HG02852 (cell line): ENCODE measurements at regions not wholly inside any gene's neighbourhood (a gene's known extent, or its start where the extent isn't known, plus 50 kb on each side); places are given as distances from the start of the nearest gene placed in this dataset.
"Not testable (repeated sequence)": the region's sequence is repeated elsewhere in the genome, so short reads cannot be mapped to it uniquely, and the experiment has no call there.

Source experiments
- ATAC-seq: cut with Tn5 transposase; IDR thresholded peaks from one replicate; pipeline ENCODE4 v1.9.1; 2021; ENCODE audit warnings: mild to moderate bottlenecking, moderate library complexity; ENCODE audit not compliant: unreplicated experiment

- ATAC-seq, result no peak
These were observed 247.1 kb upstream of the FZD8 start for GRCh38 chr10:35889226-35889625.

DNA sequence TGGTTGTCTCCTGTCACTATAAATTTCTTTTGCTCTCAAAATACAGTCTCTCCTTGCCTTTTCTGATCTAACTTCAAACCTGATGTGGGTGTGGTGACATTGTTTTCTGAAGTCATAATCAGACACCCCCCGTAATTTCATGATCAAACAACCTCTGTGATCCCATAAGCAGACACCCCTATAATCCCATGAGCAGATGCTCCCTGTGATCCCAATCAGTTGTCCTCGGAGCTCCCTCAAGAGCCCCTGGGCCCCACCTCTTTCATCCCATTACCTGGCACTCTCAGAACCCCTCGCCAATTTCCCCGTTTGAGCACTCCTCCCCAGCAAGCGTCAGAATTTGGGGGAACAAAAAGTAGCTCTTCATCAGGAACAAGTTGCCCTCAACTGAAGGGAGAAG, 246.3 kb upstream of the FZD8 start:
- ATAC-seq, result no peak

DNA sequence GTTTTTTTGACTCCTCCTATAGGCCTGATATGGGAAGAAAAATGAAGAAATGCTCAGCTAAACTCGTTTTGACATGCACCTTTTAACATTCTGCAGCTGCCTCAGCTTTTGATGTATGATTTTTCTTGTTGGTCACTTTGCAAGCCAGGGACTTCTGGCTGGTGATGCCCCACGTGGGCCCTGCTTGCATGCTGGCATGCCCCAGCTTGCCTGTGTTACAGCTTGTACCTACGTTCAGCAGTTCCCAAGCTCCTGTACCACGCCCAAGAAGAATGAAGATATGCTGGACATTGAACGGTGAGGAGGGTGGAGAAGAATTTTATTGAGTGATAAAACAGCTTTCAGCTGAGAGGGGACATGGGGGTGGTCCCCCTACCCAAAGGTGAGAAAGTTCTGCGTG, 245.6 kb upstream of the FZD8 start:
- no peak for ATAC-seq

DNA sequence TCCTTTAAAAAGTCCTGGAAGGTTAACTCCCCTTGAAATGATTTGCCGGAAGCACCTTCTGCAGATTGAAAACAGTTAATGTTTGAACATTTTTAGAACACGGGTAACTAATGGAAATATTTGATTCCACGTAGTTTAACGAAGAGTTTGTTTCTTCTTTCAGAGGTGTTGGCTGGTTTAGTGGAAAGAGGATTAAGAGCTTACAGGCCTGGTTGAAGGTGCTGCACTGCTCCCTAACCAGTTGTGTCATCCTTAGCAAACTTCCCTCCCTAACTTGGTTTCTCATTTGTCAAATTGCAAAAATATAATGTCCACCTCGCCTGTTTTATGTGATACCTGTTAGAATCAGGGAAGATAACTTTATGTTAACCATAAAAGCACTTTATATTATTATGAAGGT, 243.0 kb upstream of the FZD8 start:
- ATAC-seq, result no peak

DNA sequence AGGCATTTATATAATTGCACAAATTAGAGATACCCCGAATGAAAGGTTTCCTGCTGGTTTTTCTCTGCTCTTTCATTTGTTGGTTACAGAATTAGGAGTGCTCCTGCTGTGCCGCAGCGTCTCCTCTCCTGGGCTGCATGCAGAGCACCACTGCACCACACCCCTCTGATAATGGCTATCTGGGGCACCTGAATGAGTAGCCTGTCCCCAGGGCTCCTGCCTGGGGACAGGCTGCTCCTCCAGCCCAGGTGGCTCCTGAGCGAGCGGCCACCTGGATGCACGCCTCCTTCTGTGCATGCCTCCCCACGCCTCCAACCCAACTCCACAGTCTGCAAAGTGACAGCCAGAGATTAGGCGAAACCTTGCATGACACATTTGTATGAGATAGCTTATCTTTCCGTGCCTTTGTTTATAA, 242.6 kb upstream of the FZD8 start:
- ATAC-seq, result no peak

GRCh38 chr10:35882422-35883150, 240.5 kb upstream of the FZD8 start:
- no peak for ATAC-seq

- no peak for ATAC-seq
These were observed 239.2 kb upstream of the FZD8 start for GRCh38 chr10:35881320-35881719.

GRCh38 chr10:35876248-35876647, 234.2 kb upstream of the FZD8 start:
- ATAC-seq, result no peak

DNA sequence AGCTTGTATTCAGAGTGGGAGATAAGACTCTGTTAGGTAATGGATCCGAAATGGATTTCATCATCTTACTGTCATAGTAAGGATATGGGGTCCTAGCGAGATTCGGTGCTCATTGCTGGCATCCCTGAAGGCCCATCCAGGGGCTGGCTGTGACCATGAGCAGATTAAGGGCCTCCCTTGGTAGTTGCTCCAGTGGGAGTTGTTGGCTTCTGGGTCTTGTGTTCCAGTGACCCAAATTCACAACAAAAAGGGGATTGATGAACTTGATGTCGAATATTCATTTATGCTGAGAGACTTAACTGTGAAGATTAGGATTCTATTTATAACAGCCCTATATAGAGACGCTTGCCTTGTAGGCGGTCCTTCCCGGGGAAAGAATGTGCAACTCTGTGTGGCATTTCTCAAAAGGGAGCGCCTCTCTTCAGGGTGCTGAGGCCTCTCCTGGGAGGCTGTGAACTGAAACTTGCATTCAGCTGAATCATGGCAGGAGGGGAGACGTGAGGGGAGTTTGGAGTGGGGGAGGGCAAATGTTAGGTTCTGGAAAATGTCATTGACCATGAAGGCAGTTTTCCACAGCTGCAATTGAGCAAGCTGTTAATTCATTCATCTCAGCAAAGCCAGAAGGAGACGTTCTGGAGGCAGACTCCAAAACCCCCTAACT, 233.1 kb upstream of the FZD8 start:
- ATAC-seq, result no peak

GRCh38 chr10:35874311-35875015, 232.4 kb upstream of the FZD8 start:
- ATAC-seq, result no peak

- ATAC-seq, result no peak
These were observed 230.6 kb upstream of the FZD8 start for GRCh38 chr10:35872671-35873070.

DNA sequence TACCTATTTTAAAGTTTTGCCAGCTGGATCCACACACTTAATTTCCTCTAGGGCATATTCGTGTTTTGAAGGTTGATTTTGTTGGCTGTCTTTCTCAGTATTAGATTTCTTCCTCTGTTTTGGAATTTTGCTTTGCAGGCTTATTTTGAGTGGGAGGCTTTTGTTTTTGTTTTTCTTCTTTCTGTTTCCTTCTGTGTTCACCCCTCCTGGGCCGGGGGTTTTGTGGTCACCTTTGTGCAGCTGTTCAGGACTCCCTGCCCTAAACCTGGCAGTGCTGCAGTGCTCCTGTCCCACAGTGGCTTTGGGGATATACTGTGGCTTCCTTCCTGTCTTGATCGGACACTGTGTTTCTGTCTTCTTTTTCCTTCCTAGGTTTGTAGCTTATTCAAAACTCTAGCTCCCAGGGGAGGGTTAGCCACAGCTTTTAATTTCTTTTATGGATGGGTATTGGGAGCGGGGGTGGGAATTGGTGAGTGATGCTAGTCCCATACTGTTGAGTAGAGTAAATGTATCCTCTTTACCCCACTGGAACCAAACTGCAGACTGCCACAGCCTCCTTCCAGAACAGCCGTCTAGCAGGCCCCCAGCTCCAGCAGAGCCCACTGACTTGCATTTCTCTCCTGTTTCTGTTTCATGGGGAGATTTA, 228.7 kb upstream of the FZD8 start:
- ATAC-seq, result no peak

- ATAC-seq, result not testable (repeated sequence)
These were observed 216.7 kb upstream of the FZD8 start for GRCh38 chr10:35858676-35859283.

GRCh38 chr10:35857860-35858259, 215.8 kb upstream of the FZD8 start:
- no peak for ATAC-seq

- no peak for ATAC-seq
These were observed 213.3 kb upstream of the FZD8 start for GRCh38 chr10:35855155-35855947.

DNA sequence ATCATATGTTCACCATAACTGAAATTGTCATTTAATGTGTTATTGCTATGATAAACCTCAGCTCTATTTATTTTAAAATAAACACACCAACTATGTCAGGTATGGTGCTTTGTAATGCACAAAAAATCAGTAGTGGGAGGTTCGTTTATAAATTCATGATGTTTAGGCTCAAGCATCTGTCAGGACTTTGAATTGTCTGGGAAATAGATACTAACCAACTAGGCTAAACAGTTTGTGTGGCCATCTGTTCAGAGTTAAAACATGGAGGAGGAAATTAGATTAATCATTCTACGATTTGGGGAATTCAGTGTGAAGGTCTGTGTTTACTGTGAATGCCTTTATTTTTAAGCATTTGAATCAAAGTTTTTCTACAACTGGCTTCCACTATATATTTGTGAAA, 212.6 kb upstream of the FZD8 start:
- ATAC-seq, result no peak

DNA sequence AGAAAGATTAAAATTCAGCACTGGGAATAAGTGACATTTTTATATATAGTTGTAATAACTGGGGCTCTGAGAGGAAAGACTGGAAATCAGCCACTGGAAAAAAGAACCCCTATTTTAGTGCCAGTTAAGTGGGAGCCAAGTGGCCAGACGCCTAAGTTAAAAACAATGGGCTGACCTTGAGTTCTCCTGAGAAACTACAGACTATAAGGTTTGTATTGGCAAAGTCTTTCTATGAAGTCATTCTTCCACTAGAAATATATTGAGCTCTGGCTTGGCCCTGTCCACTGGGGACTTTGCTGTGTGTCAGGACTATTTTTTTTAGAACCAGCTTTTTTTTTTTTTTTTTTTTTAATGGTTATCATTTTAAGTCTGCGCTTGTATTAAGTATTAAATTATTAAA, 210.6 kb upstream of the FZD8 start:
- no peak for ATAC-seq

DNA sequence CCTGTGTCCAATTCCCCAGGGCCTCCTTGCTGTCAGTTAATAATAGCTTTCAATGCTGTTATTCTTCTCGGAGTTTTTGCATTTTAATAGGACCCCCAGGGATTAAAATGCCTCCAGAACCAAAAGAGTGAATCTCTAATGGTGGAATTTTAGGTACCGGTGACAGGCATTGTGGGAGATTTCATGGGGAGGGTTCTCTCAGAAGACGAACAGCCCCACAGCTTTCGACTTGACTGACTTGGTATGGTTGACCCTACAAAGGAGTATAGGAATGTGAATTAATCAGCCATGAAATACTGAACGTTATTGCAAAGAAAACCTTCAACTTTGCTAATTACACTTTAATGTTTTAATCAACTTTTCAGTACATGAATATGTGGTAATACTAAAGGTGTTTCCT, 206.3 kb upstream of the FZD8 start:
- no peak for ATAC-seq

DNA sequence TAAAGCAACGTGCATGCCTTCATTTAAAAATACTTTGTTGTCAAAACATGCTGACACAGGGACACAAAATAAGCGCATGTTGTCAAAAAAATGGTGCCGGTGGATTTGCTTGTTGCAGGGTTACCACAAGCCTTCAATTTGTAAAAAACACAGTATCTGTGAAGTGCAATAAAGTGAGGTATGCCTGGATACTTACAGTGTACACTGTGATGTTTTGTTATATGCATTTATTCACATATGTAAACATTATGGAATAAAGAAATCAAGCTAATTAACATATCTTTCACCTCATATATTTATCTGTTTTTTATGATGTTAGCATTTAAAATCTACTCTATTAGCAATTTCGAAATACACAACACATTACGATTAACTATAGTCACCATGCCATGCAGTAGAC, 202.6 kb upstream of the FZD8 start:
- no peak for ATAC-seq

DNA sequence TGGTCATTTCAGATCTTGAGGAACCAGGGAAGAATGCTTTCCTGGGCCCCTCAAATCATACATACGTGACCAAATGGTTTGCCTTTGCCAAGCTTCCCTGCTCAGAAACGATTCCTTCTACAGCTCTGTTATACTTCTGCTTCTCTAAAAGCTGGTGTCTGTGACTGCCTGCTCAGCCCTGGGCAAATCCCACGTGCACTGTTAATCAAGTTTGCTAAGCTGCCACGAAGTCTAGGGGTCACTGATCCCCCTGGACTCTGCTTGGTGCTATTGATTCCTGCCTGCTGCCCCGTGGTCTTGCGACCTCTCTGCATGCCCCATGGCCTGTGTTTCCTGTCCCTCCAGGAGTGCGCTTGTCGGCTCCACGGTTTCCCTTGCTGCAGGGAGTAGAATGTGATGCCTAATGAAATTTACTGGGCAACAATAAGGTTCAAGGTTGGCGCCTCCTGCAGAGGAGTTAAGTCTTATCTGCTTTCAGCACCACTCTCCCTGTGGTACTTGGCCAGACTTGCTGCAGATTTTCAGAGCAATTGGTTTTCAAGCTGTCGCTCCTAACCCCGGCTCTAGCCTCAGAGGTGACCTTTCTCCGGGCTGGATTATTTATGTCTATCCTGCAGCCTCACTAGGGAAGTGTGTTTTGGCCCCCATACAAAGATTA, 201.6 kb upstream of the FZD8 start:
- no peak for ATAC-seq
